Neuronal stem cell (in vitro differentiated cells): ENCODE measurements at regions not wholly inside any gene's neighbourhood (a gene's known extent, or its start where the extent isn't known, plus 50 kb on each side); places are given as distances from the start of the nearest gene placed in this dataset.

ENCODE experiments used
- DNase-seq: peaks from one replicate; pipeline ENCODE4 v3.0.0-alpha.2; 2013; ENCODE audit warnings: low spot score
- H2AFZ ChIP-seq: one replicate; pipeline ENCODE4 v1.6.1; 2013; ENCODE audit warnings: mild to moderate bottlenecking, low read length, inconsistent platforms
- H2AK5ac ChIP-seq: 2 replicates; pipeline ENCODE4 v1.6.1; 2013; ENCODE audit warnings: low read depth, mild to moderate bottlenecking, inconsistent platforms, low read length, moderate library complexity, mixed read lengths
- H2BK120ac ChIP-seq: 2 replicates; pipeline ENCODE4 v1.6.1; 2013; ENCODE audit warnings: low read depth, mild to moderate bottlenecking, inconsistent platforms, low read length, moderate library complexity, mixed read lengths
- H2BK12ac ChIP-seq: one replicate; pipeline ENCODE4 v1.6.1; 2013; ENCODE audit warnings: low read length, inconsistent platforms
- H2BK15ac ChIP-seq: 2 replicates; pipeline ENCODE4 v1.6.1; 2013; ENCODE audit warnings: mild to moderate bottlenecking, low read length, inconsistent platforms, mixed read lengths
- H2BK5ac ChIP-seq: one replicate; pipeline ENCODE4 v1.6.1; 2013; ENCODE audit warnings: inconsistent platforms, mild to moderate bottlenecking, low read length, moderate library complexity
- H3K14ac ChIP-seq: one replicate; pipeline ENCODE4 v1.6.1; 2013; ENCODE audit warnings: low read length, inconsistent platforms
- H3K18ac ChIP-seq: 2 replicates; pipeline ENCODE4 v1.6.1; 2013; ENCODE audit warnings: low read length, inconsistent platforms
- H3K23ac ChIP-seq: 2 replicates; pipeline ENCODE4 v1.6.1; 2013; ENCODE audit warnings: low read depth, mild to moderate bottlenecking, mixed read lengths, low read length, inconsistent platforms; ENCODE audit not compliant: poor library complexity
- H3K27ac ChIP-seq: replicated peaks from 3 replicates; pipeline ENCODE4 v1.5.1; 2013; ENCODE audit warnings: low read length, inconsistent platforms
- H3K27me3 ChIP-seq, 3 experiments: 2 replicates each; pipeline ENCODE4 v1.6.1; 2013; ENCODE audit warnings: low read length in 3 of 3, mild to moderate bottlenecking in 2 of 3, inconsistent platforms in 1 of 3, low read depth in 1 of 3, mixed read lengths in 1 of 3, moderate library complexity in 1 of 3; ENCODE audit not compliant: control insufficient read depth in 3 of 3, insufficient read depth in 3 of 3
- H3K36me3 ChIP-seq, 2 donors: replicated peaks in 1 of 2; 2 replicates each; pipeline ENCODE4 v1.6.1; 2013; ENCODE audit warnings: low read length in 2 of 2; ENCODE audit not compliant: control insufficient read depth in 2 of 2, insufficient read depth in 2 of 2
- H3K4ac ChIP-seq: 2 replicates; pipeline ENCODE4 v1.6.1; 2013; ENCODE audit warnings: inconsistent platforms, mild to moderate bottlenecking, low read length, moderate library complexity
- H3K4me1 ChIP-seq, 2 donors: 1 replicate in 1 of 2; 2 replicates in 1 of 2; pipeline ENCODE4 v1.6.1; 2013; ENCODE audit warnings: low read length in 2 of 2, low read depth in 1 of 2; ENCODE audit not compliant: control insufficient read depth in 2 of 2, insufficient read depth in 1 of 2
- H3K4me2 ChIP-seq: one replicate; pipeline ENCODE4 v1.6.1; 2013; ENCODE audit warnings: mild to moderate bottlenecking, low read length, inconsistent platforms; ENCODE audit not compliant: insufficient read depth, poor library complexity, severe bottlenecking
- H3K4me3 ChIP-seq, 2 donors: 2 replicates each; pipeline ENCODE4 v1.5.1; 2013; ENCODE audit warnings: low read length in 2 of 2, mild to moderate bottlenecking in 2 of 2, inconsistent platforms in 1 of 2, moderate library complexity in 1 of 2
- H3K79me1 ChIP-seq: one replicate; pipeline ENCODE4 v1.6.1; 2013; ENCODE audit warnings: low read depth, mild to moderate bottlenecking, inconsistent platforms, low read length, moderate library complexity
- H3K9ac ChIP-seq: one replicate; pipeline ENCODE4 v1.6.1; 2013; ENCODE audit warnings: mild to moderate bottlenecking, low read depth, low read length, inconsistent platforms; ENCODE audit not compliant: poor library complexity
- H3K9me3 ChIP-seq, 2 donors: replicated peaks in 1 of 2; 2 replicates each; pipeline versions ENCODE3 to v1.6.1; 2013; ENCODE audit warnings: low read length in 2 of 2, mild to moderate bottlenecking in 2 of 2, inconsistent platforms in 1 of 2, low read depth in 1 of 2, mixed read lengths in 1 of 2, moderate library complexity in 1 of 2; ENCODE audit not compliant: control insufficient read depth in 2 of 2, insufficient read depth in 1 of 2
- H4K8ac ChIP-seq: one replicate; pipeline ENCODE4 v1.6.1; 2013; ENCODE audit warnings: low read depth, mild to moderate bottlenecking, inconsistent platforms, low read length, moderate library complexity
- H4K91ac ChIP-seq: one replicate; pipeline ENCODE4 v1.6.1; 2013; ENCODE audit warnings: low read length, low read depth, mild to moderate bottlenecking, inconsistent platforms; ENCODE audit not compliant: poor library complexity
- WGBS, 2 donors: extraction: QIAGEN DNeasy Blood & Tissue Kit; methylation state at CpG; one replicate each; pipeline ENCODE4 v1.1.7; 2013; ENCODE audit warnings: missing lambda C conversion rate in 2 of 2, mixed read lengths in 1 of 2; ENCODE audit not compliant: insufficient read length in 2 of 2, insufficient replicate concordance in 1 of 2; ENCODE audit errors: extremely low coverage in 2 of 2; 5-methylcytosine and 5-hydroxymethylcytosine counted together

- Histone ChIP-seq H3K27me3 (no peaks in the 10 kb centered on the region), H3K18ac (no peak overlapping the region), H4K8ac (no peak overlapping the region), H3K36me3 (no peaks in the 10 kb centered on the region), H3K4me1 (peaks cover 0 to 1% of the 10 kb centered on the region in 2 donors), H2BK5ac (no peak overlapping the region), H3K79me1 (no peaks in the 10 kb centered on the region), H2AK5ac (no peak overlapping the region), H4K91ac (no peak overlapping the region), H3K23ac (no peak overlapping the region), H3K4ac (no peak overlapping the region), H3K27ac (no peak overlapping the region), H2BK120ac (no peak overlapping the region), H3K14ac (no peak overlapping the region), H3K4me3 (no peak overlapping the region), H3K4me2 (no peak overlapping the region), H3K9ac (no peak overlapping the region), H2BK12ac (no peak overlapping the region), H3K9me3 (no peaks in the 10 kb centered on the region), H2BK15ac (no peak overlapping the region), H2AFZ (no peak overlapping the region)
- no CpG with 5 or more reads among the region's 3 CpGs for WGBS, 2 donors
- no peak for DNase-seq
Measured at GRCh38 chr7:130789436-130789835, 55.4 kb upstream of the KLF14 start.

- Histone ChIP-seq H2BK5ac (no peak overlapping the region), H3K4ac (no peak overlapping the region), H3K79me1 (no peaks in the 10 kb centered on the region), H3K4me3 (no peak overlapping the region), H4K91ac (no peak overlapping the region), H2AFZ (no peak overlapping the region), H3K4me2 (no peak overlapping the region), H2BK15ac (no peak overlapping the region), H3K23ac (no peak overlapping the region), H3K9ac (no peak overlapping the region), H3K18ac (no peak overlapping the region), H4K8ac (no peak overlapping the region), H3K27me3 (no peaks in the 10 kb centered on the region), H3K9me3 (no peaks in the 10 kb centered on the region), H2BK120ac (no peak overlapping the region), H3K36me3 (no peaks in the 10 kb centered on the region), H3K27ac (no peak overlapping the region), H3K4me1 (peaks cover 0 to 1% of the 10 kb centered on the region in 2 donors), H2BK12ac (no peak overlapping the region), H3K14ac (no peak overlapping the region), H2AK5ac (no peak overlapping the region)
- no CpG with 5 or more reads among the region's 4 CpGs for WGBS, 2 donors
- no peak for DNase-seq
Measured at GRCh38 chr7:130791746-130792145, 57.7 kb upstream of the KLF14 start.

- H3K18ac ChIP-seq = no peak overlapping the region
- H3K4me2 ChIP-seq = no peak overlapping the region
- H2BK120ac ChIP-seq = no peak overlapping the region
- H3K79me1 ChIP-seq = no peaks in the 10 kb centered on the region
- no peaks in the 10 kb centered on the region for H3K27me3 ChIP-seq
- no peak for DNase-seq
- no peak overlapping the region for H3K27ac ChIP-seq
- H3K9ac ChIP-seq = no peak overlapping the region
- H3K9me3 ChIP-seq = no peaks in the 10 kb centered on the region
- H3K23ac ChIP-seq = no peak overlapping the region
- no CpG with 5 or more reads among the region's 9 CpGs for WGBS, 2 donors
- H4K91ac ChIP-seq = no peak overlapping the region
- no peak overlapping the region for H4K8ac ChIP-seq
- H3K4me3 ChIP-seq = no peak overlapping the region
- H3K14ac ChIP-seq = no peak overlapping the region
- peaks cover 0 to 1% of the 10 kb centered on the region in 2 donors for H3K4me1 ChIP-seq
- no peak overlapping the region for H3K4ac ChIP-seq
- no peak overlapping the region for H2AK5ac ChIP-seq
- peak overlapping the region; percentile 82 for H2AFZ ChIP-seq
- no peak overlapping the region for H2BK5ac ChIP-seq
- H2BK15ac ChIP-seq = no peak overlapping the region
- no peak overlapping the region for H2BK12ac ChIP-seq
- H3K36me3 ChIP-seq = no peaks in the 10 kb centered on the region
Measured at GRCh38 chr7:130793855-130794618, 60.0 kb upstream of the KLF14 start.

GRCh38 chr7:130794619-130794922, 60.6 kb upstream of the KLF14 start:
- Histone ChIP-seq H2AK5ac (no peak overlapping the region), H3K4ac (no peak overlapping the region), H3K27ac (no peak overlapping the region), H3K14ac (no peak overlapping the region), H2BK120ac (no peak overlapping the region), H2BK5ac (no peak overlapping the region), H3K9me3 (no peaks in the 10 kb centered on the region), H3K4me1 (peaks cover 0 to 1% of the 10 kb centered on the region in 2 donors), H4K91ac (no peak overlapping the region), H3K4me2 (no peak overlapping the region), H3K18ac (no peak overlapping the region), H3K27me3 (no peaks in the 10 kb centered on the region), H2BK12ac (no peak overlapping the region), H3K9ac (no peak overlapping the region), H3K79me1 (no peaks in the 10 kb centered on the region), H3K4me3 (no peak overlapping the region), H4K8ac (no peak overlapping the region), H2BK15ac (no peak overlapping the region), H2AFZ (peak overlapping the region; percentile 82), H3K36me3 (no peaks in the 10 kb centered on the region), H3K23ac (no peak overlapping the region)
- no CpG with 5 or more reads among the region's 3 CpGs for WGBS, 2 donors
- DNase-seq = no peak
